Upper lobe of left lung (tissue), 4 donors: ENCODE measurements at regions not wholly inside any gene's neighbourhood (a gene's known extent, or its start where the extent isn't known, plus 50 kb on each side); places are given as distances from the start of the nearest gene placed in this dataset.
A peak's percentile ranks its signal among the peaks of the same experiment; 100 is the strongest.

Experiments used
- EP300 ChIP-seq, 4 donors: sonication (generic); formaldehyde crosslinking; IDR thresholded peaks; one replicate each; pipeline ENCODE4 v1.5.1; 2017; ENCODE audit warnings: antibody characterized with exemption in 4 of 4, control low read depth in 2 of 4
- POLR2A ChIP-seq, 4 donors: fragments of 450-650 bp; IDR thresholded peaks; one replicate each; pipeline ENCODE4 v1.5.1; 2016 to 2017; ENCODE audit warnings: antibody characterized with exemption in 4 of 4, mild to moderate bottlenecking in 2 of 4
- POLR2AphosphoS5 ChIP-seq, 2 donors: sonication (generic); formaldehyde crosslinking; IDR thresholded peaks; one replicate each; pipeline ENCODE4 v1.5.1; 2017; ENCODE audit warnings: antibody characterized with exemption in 2 of 2
- TF ChIP-seq, protein P1 (sequence below), 6 experiments: fragments of 450-650 bp in 4 of 6; fragments of 200-600 bp in 2 of 6; sonication (generic) in 2 of 6; IDR thresholded peaks; one replicate each; pipeline ENCODE4 v1.5.1; 2016 to 2019; ENCODE audit warnings: antibody characterized with exemption in 6 of 6

DNA sequence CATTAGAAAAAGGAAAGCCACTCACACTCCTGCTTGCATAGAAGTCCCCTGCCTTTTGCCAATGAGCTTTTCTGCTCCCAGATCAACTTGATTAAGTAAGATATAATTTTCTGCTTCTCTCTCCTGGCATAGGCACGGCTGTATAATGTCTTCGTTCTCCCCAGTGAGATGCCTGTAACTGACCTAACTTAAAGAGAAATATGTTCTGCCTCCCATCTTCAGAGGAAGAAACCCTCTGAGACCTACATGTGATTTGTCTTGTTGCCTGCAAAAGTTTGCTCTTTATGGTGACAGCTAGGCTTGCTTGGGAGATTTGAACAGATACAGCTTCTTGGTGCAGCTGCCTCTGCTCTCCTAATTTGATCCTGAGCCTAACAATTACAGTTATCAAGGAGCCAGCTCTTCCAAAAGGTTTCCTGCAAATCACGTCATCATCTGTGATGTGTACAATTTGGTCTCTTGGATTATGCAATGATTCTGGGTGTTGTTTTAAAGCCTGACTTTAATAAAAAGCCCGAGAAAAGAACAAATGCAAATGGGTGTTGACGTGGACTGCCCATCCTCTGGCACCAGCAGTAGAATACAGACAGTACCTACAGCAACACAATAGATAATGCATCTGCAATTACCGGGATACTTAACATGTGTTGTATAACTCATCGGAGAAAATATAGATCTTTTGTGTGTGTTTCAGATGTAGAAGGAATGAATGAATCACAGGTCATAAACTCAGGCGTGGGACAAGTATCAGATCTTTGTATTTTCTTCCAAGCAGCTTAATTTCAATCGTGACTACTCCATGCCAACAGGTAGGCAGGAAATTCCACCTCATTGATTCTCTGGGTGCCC lies 76.2 kb upstream of the KAZN start:
- TF ChIP-seq POLR2AphosphoS5 (IDR thresholded peaks at IDR 0.05) (peak in 1 of 2 donors; percentile 44), POLR2A (IDR thresholded peaks at IDR 0.05) (no peak), EP300 (IDR thresholded peaks at IDR 0.05) (peak in 2 of 4 donors; percentile 20 to 41)
- TF ChIP-seq, protein P1, sequence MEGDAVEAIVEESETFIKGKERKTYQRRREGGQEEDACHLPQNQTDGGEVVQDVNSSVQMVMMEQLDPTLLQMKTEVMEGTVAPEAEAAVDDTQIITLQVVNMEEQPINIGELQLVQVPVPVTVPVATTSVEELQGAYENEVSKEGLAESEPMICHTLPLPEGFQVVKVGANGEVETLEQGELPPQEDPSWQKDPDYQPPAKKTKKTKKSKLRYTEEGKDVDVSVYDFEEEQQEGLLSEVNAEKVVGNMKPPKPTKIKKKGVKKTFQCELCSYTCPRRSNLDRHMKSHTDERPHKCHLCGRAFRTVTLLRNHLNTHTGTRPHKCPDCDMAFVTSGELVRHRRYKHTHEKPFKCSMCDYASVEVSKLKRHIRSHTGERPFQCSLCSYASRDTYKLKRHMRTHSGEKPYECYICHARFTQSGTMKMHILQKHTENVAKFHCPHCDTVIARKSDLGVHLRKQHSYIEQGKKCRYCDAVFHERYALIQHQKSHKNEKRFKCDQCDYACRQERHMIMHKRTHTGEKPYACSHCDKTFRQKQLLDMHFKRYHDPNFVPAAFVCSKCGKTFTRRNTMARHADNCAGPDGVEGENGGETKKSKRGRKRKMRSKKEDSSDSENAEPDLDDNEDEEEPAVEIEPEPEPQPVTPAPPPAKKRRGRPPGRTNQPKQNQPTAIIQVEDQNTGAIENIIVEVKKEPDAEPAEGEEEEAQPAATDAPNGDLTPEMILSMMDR (IDR thresholded peaks at IDR 0.05), result no peak
